WI38 (cell line): ENCODE measurements at regions not wholly inside any gene's neighbourhood (a gene's known extent, or its start where the extent isn't known, plus 50 kb on each side); places are given as distances from the start of the nearest gene placed in this dataset.

ENCODE experiments used
- H3K4me3 ChIP-seq: 2 replicates; pipeline ENCODE4 v1.5.1; 2011; ENCODE audit warnings: low read depth, mild to moderate bottlenecking, control low read depth, low read length
- CTCF ChIP-seq: IDR thresholded peaks from 2 replicates; pipeline ENCODE4 v1.5.1; 2012; ENCODE audit warnings: low read depth, mild to moderate bottlenecking, control low read depth, low read length

- TF ChIP-seq CTCF, result no peak
- H3K4me3 ChIP-seq, result no peak overlapping the region
Observed at GRCh38 chr9:80320916-80321315, 749.2 kb downstream of the TLE4 start.

GRCh38 chr9:80320480-80320879 is 748.7 kb downstream of the TLE4 start:
- no peak for TF ChIP-seq CTCF

GRCh38 chr9:80305136-80305535 is 733.4 kb downstream of the TLE4 start:
- TF ChIP-seq CTCF, result no peak
- no peak overlapping the region for H3K4me3 ChIP-seq

More at GRCh38 chr9:80320480-80320879, 748.7 kb downstream of the TLE4 start:
- H3K4me3 ChIP-seq, result no peak overlapping the region

DNA sequence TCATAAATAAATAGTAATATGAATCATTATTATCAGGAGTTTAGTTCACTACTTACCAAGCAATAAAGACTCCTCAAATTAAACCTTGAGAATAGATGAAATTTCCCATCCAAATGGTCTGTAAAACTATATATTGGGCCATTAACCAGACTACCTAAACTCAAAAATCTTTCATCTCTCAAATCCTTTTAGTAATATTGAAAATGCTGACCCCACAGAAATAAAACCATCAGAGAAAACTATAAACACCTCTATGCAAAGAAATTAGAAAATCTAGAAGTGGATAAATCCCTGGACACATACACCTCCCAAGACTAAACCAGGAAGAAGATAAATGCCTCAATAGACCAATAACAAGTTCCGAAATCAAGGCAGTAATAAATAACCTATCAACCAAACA is 723.2 kb downstream of the TLE4 start:
- no peak overlapping the region for H3K4me3 ChIP-seq
- TF ChIP-seq CTCF, result no peak

- TF ChIP-seq CTCF, result no peak
- no peak overlapping the region for H3K4me3 ChIP-seq
Observed at GRCh38 chr9:80294318-80294717, 722.6 kb downstream of the TLE4 start.

- no peak overlapping the region for H3K4me3 ChIP-seq
- no peak for TF ChIP-seq CTCF
Observed at GRCh38 chr9:80292231-80292630, 720.5 kb downstream of the TLE4 start.

- no peak for TF ChIP-seq CTCF
- H3K4me3 ChIP-seq, result no peak overlapping the region
Observed at GRCh38 chr9:80285326-80285725, 713.6 kb downstream of the TLE4 start.
